ENCODE measurements at regions not wholly inside any gene's neighbourhood (a gene's known extent, or its start where the extent isn't known, plus 50 kb on each side); places are given as distances from the start of the nearest gene placed in this dataset.

DNA sequence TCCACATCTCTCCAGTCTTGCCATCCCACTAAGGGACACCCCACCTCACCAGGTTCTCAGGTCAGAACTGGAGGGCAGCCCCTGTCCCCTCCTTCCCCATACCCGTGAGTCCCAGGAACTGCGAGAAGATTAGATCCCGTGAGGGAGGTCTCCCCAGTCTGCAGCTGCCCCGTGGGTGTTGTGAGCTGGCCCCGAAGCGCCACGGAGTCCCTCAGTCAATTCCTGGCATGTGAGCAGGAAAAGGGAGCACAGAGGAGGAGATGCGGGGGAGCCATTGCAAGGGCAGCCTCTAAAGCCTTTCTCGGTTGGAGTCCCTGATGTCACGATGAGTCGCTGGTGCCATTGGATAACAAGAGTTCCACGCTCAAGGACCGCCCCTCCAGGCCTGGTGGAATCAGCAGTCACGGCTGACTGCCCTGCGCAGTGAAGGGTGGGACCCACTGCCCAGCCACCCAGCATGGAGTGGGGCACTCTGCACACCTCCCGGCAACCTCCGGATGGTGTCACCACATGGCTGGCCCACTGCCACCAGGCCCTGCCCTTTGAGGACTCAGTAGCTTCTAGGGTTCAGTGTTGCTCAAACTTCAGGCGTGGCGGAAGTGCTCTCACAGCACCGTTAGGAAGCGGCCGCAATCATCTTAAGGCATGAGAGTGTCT, 434.9 kb upstream of the MYT1L start:
- no peak for DNase-seq (ENCODE audit: low spot score)
- no peak overlapping the region for H3K27ac Mint-ChIP-seq (ENCODE audit: unreplicated experiment)
- TF ChIP-seq, protein P1, sequence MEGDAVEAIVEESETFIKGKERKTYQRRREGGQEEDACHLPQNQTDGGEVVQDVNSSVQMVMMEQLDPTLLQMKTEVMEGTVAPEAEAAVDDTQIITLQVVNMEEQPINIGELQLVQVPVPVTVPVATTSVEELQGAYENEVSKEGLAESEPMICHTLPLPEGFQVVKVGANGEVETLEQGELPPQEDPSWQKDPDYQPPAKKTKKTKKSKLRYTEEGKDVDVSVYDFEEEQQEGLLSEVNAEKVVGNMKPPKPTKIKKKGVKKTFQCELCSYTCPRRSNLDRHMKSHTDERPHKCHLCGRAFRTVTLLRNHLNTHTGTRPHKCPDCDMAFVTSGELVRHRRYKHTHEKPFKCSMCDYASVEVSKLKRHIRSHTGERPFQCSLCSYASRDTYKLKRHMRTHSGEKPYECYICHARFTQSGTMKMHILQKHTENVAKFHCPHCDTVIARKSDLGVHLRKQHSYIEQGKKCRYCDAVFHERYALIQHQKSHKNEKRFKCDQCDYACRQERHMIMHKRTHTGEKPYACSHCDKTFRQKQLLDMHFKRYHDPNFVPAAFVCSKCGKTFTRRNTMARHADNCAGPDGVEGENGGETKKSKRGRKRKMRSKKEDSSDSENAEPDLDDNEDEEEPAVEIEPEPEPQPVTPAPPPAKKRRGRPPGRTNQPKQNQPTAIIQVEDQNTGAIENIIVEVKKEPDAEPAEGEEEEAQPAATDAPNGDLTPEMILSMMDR (IDR thresholded peaks at IDR 0.05; ENCODE audit: unreplicated experiment): no peak
- H3K9me3 Mint-ChIP-seq (ENCODE audit: unreplicated experiment): no peaks in the 10 kb centered on the region
- peaks cover 4% of the 10 kb centered on the region for H3K27me3 Mint-ChIP-seq (ENCODE audit: unreplicated experiment)
- no peak overlapping the region for H3K4me3 Mint-ChIP-seq (ENCODE audit: unreplicated experiment)
- H3K4me1 Mint-ChIP-seq (ENCODE audit: unreplicated experiment): no peaks in the 10 kb centered on the region
- no peaks in the 10 kb centered on the region for H3K36me3 Mint-ChIP-seq (ENCODE audit: low read depth, unreplicated experiment)

DNA sequence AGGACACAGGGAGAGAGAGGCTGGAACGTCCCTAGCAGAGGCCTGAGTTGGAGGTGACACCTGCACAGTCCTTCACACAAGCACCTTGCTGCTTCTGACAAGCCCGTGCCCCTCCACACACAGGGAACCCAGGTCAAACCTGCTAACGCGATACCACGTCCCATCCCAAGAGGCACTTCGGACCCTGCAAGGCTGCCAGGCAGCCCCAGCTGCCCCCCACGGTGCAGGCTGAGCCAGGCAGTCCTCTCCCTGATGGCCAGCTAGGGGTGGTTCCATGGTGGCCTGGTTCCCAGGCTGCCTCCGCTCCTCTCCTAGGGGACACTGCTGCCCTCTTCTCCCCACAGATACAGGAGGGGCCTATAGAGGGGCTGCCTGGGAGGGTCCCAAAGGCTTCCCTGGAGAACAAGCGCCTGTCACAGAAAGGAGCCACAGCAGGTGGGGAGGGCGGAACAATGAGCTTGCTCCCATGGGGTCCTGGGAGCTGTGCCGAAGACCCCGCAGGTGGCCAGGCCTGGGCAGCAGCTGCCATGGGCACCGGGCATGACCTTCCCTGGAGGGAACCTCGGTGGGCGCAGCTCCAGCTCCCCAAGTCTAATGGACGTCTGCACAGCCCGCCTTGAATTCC, 434.2 kb upstream of the MYT1L start:
- no peak for DNase-seq (ENCODE audit: low spot score)
- TF ChIP-seq, protein P1 (IDR thresholded peaks at IDR 0.05; ENCODE audit: unreplicated experiment): no peak
- H3K27me3 Mint-ChIP-seq (ENCODE audit: unreplicated experiment): peaks cover 6% of the 10 kb centered on the region
- H3K4me3 Mint-ChIP-seq (ENCODE audit: unreplicated experiment): no peak overlapping the region
- H3K27ac Mint-ChIP-seq (ENCODE audit: unreplicated experiment): no peak overlapping the region
- H3K4me1 Mint-ChIP-seq (ENCODE audit: unreplicated experiment): no peaks in the 10 kb centered on the region
- H3K9me3 Mint-ChIP-seq (ENCODE audit: unreplicated experiment): no peaks in the 10 kb centered on the region
- H3K36me3 Mint-ChIP-seq (ENCODE audit: low read depth, unreplicated experiment): no peaks in the 10 kb centered on the region

DNA sequence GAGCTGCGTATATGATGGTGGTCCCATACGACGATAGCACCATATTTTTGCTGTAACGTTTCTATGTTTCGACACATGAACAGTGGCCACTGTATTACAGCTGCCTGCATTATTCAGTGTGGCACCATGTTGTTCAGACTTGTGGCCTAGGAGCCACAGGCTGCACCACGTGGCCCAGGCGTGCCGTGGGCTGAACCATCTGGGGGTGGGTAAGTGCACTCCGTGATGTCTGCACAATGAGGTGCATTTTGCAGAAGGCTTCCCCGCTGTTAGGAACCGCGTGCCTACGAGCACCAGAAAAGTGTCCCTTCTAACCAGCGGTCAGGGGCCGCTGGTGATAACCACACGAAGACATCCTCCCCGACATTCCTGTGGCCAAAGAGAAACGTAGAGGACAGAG, 433.7 kb upstream of the MYT1L start:
- Mint-ChIP-seq H3K27ac (ENCODE audit: unreplicated experiment) (no peak overlapping the region), H3K4me1 (ENCODE audit: unreplicated experiment) (no peaks in the 10 kb centered on the region), H3K27me3 (ENCODE audit: unreplicated experiment) (peaks cover 6% of the 10 kb centered on the region), H3K4me3 (ENCODE audit: unreplicated experiment) (no peak overlapping the region), H3K9me3 (ENCODE audit: unreplicated experiment) (no peaks in the 10 kb centered on the region), H3K36me3 (ENCODE audit: low read depth, unreplicated experiment) (no peaks in the 10 kb centered on the region)
- TF ChIP-seq, protein P1 (IDR thresholded peaks at IDR 0.05; ENCODE audit: unreplicated experiment): no peak
- no peak for DNase-seq (ENCODE audit: low spot score)

DNA sequence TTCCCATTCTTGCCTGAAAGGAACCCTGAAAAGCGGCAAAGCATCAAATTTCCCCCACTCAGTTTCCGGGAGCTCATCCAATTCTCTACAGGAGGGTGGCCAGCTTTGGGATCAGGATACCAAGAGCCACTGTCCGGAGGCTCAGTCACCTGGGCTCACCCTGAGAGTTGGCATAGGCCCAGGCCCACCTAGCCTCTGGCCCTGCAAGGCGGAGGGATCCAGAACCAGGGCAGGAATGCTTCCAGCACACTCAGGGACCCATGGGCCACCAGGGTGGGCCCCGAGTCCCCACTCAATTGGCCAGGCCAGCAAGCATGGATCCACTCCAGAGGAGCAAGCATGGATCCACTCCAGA, 432.9 kb upstream of the MYT1L start:
- H3K36me3 Mint-ChIP-seq (ENCODE audit: low read depth, unreplicated experiment): no peaks in the 10 kb centered on the region
- peaks cover 6% of the 10 kb centered on the region for H3K27me3 Mint-ChIP-seq (ENCODE audit: unreplicated experiment)
- TF ChIP-seq, protein P1 (IDR thresholded peaks at IDR 0.05; ENCODE audit: unreplicated experiment): no peak
- H3K9me3 Mint-ChIP-seq (ENCODE audit: unreplicated experiment): no peaks in the 10 kb centered on the region
- DNase-seq (ENCODE audit: low spot score): no peak
- no peak overlapping the region for H3K27ac Mint-ChIP-seq (ENCODE audit: unreplicated experiment)
- no peaks in the 10 kb centered on the region for H3K4me1 Mint-ChIP-seq (ENCODE audit: unreplicated experiment)
- H3K4me3 Mint-ChIP-seq (ENCODE audit: unreplicated experiment): no peak overlapping the region

DNA sequence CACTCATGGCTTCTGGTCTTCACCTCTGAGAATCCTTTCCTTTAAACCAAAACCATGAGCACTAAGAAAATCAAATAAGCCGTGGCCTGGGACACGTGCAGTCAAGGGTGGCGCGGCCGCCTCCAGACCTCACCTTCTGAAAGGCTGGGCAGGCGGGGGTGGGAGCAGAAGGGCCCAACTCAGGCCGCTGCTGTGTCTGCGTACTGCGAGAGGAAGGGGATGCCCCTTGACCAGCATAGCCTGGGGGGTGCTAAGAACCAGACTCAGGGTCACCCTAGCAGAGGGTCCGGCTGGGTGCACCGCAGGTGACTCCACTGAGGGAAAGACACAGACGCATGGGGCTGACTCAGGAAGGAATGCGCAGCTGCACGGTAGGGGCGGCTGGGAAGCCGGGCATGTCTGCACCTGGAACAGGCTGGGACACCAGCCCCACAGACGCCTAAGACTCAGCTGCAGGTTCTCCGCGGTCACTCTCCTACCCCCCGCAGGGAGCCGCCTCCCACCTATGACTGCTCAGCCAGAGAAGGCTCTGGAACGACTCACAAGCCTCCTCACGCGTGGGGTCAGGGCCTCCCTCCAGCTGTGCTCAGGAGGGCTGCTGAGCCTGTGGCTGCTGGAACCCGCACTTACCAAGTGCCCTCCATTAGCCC, 432.4 kb upstream of the MYT1L start:
- Mint-ChIP-seq H3K27ac (ENCODE audit: unreplicated experiment) (no peak overlapping the region), H3K27me3 (ENCODE audit: unreplicated experiment) (peaks cover 6% of the 10 kb centered on the region), H3K4me3 (ENCODE audit: unreplicated experiment) (no peak overlapping the region), H3K9me3 (ENCODE audit: unreplicated experiment) (no peaks in the 10 kb centered on the region), H3K4me1 (ENCODE audit: unreplicated experiment) (no peaks in the 10 kb centered on the region), H3K36me3 (ENCODE audit: low read depth, unreplicated experiment) (no peaks in the 10 kb centered on the region)
- TF ChIP-seq, protein P1 (IDR thresholded peaks at IDR 0.05; ENCODE audit: unreplicated experiment): no peak
- DNase-seq (ENCODE audit: low spot score): no peak

Data from endothelial cell (in vitro differentiated cells).